Neural progenitor cell (in vitro differentiated cells): ENCODE measurements at regions not wholly inside any gene's neighbourhood (a gene's known extent, or its start where the extent isn't known, plus 50 kb on each side); places are given as distances from the start of the nearest gene placed in this dataset.

Experiments used
- CTCF ChIP-seq: fragments of 200-600 bp; sonication (generic); IDR thresholded peaks from 2 replicates; pipeline ENCODE4 v1.5.1; 2017; ENCODE audit warnings: antibody characterized with exemption, mild to moderate bottlenecking
- EZH2 ChIP-seq: fragments of 200-600 bp; sonication (generic); IDR thresholded peaks from 2 replicates; pipeline ENCODE4 v1.6.1; 2017; ENCODE audit warnings: antibody characterized with exemption, mild to moderate bottlenecking, moderate library complexity

- TF ChIP-seq CTCF (no peak), EZH2 (no peak)
Measured at GRCh38 chr14:98803196-98803595, 468.8 kb downstream of the BCL11B start.
